KBM-7 (cell line): ENCODE measurements at regions not wholly inside any gene's neighbourhood (a gene's known extent, or its start where the extent isn't known, plus 50 kb on each side); places are given as distances from the start of the nearest gene placed in this dataset.
A peak's percentile ranks its signal among the peaks of the same experiment; 100 is the strongest.

Source experiments
- DNase-seq: peaks from one replicate; pipeline ENCODE4 v3.0.0-alpha.2; 2015
- in situ Hi-C: fragments of 300-500 bp; cut with MboI; formaldehyde crosslinking; loops from 2 replicates; pipeline ENCODE4 v1.14.3; 2020; ENCODE audit warnings: low sequenced_read_pairs, low pct_unique_long_range_greater_than_20kb, mixed read lengths

- no peak for DNase-seq
- in situ Hi-C loops: no loop called here
Measured at GRCh38 chr3:30547716-30548115, 58.7 kb upstream of the TGFBR2 start.

GRCh38 chr3:30548600-30548999 is 57.8 kb upstream of the TGFBR2 start:
- in situ Hi-C loops: no loop called here
- DNase-seq: peak; percentile 63

GRCh38 chr3:30549600-30549999 is 56.8 kb upstream of the TGFBR2 start:
- no peak for DNase-seq
- in situ Hi-C loops: no loop called here

GRCh38 chr3:30550246-30550645 is 56.2 kb upstream of the TGFBR2 start:
- in situ Hi-C loops: no loop called here
- no peak for DNase-seq

GRCh38 chr3:30551266-30551665 is 55.1 kb upstream of the TGFBR2 start:
- peak; percentile 54 for DNase-seq
- in situ Hi-C loops: no loop called here

- in situ Hi-C loops: no loop called here
Measured at GRCh38 chr3:30551927-30552326, 54.5 kb upstream of the TGFBR2 start.

GRCh38 chr3:30553641-30554316 is 52.6 kb upstream of the TGFBR2 start:
- DNase-seq: no peak
- in situ Hi-C loops: no loop called here

More at GRCh38 chr3:30551927-30552326, 54.5 kb upstream of the TGFBR2 start:
- no peak for DNase-seq

GRCh38 chr3:30554317-30554690 is 52.1 kb upstream of the TGFBR2 start:
- in situ Hi-C loops: no loop called here
- no peak for DNase-seq

- no peak for DNase-seq
- in situ Hi-C loops: no loop called here
Measured at GRCh38 chr3:30555968-30556367, 50.4 kb upstream of the TGFBR2 start.
